H1 (cell line): ENCODE measurements at regions not wholly inside any gene's neighbourhood (a gene's known extent, or its start where the extent isn't known, plus 50 kb on each side); places are given as distances from the start of the nearest gene placed in this dataset.

Experiments used
- CTCF ChIA-PET: fragments of 300-600 bp; sonication (Branson Sonifier 250); formaldehyde crosslinking; loops from one replicate; lab custom pipeline; 2021; ENCODE audit not compliant: partially characterized antibody; lab: Charles Lee
- POLR2A ChIA-PET: fragments of 300-600 bp; sonication (Branson Sonifier 250); formaldehyde crosslinking; loops from one replicate; lab custom pipeline; 2021; ENCODE audit warnings: inconsistent platforms; ENCODE audit not compliant: partially characterized antibody; lab: Charles Lee
- DNase-seq, 2 experiments: peaks; one replicate each; pipeline versions ENCODE4 v3.0.0 to v3.0.0-alpha.2; 2010 to 2022; ENCODE audit warnings: low spot score in 2 of 2, low read depth in 1 of 2, mixed read lengths in 1 of 2
- FAIRE-seq: peaks from 2 replicates; lab custom pipeline; 2011; peaks lifted over from hg19 to GRCh38; lab: Jason Lieb, UNC
- H2AFZ ChIP-seq: 2 replicates; pipeline ENCODE4 v1.8.1; 2012; ENCODE audit warnings: low read length, inconsistent platforms
- H2AK5ac ChIP-seq: 2 replicates; pipeline ENCODE4 v1.6.1; 2013; ENCODE audit warnings: low read depth, low read length
- H2BK120ac ChIP-seq: replicated peaks from 2 replicates; pipeline ENCODE3; 2013; ENCODE audit warnings: low read depth, low read length, inconsistent platforms
- H2BK12ac ChIP-seq: 2 replicates; pipeline ENCODE4 v1.6.1; 2013; ENCODE audit warnings: low read depth, low read length
- H2BK15ac ChIP-seq: 2 replicates; pipeline ENCODE4 v1.6.1; 2013; ENCODE audit warnings: low read length
- H2BK20ac ChIP-seq: 2 replicates; pipeline ENCODE4 v1.6.1; 2013; ENCODE audit warnings: low read length
- H2BK5ac ChIP-seq: 2 replicates; pipeline ENCODE4 v1.6.1; 2013; ENCODE audit warnings: low read depth, low read length
- H3K14ac ChIP-seq: 2 replicates; pipeline ENCODE4 v1.6.1; 2013; ENCODE audit warnings: inconsistent platforms; ENCODE audit not compliant: insufficient read length
- H3K18ac ChIP-seq: 2 replicates; pipeline ENCODE4 v1.6.1; 2013; ENCODE audit warnings: low read length; ENCODE audit errors: extremely low read depth
- H3K23ac ChIP-seq: 2 replicates; pipeline ENCODE4 v1.6.1; 2013; ENCODE audit warnings: inconsistent platforms; ENCODE audit not compliant: insufficient read length
- H3K23me2 ChIP-seq: 2 replicates; pipeline ENCODE4 v1.6.1; 2013; ENCODE audit warnings: low read depth, low read length
- H3K27ac ChIP-seq: 2 replicates; pipeline ENCODE4 v1.6.1; 2011; ENCODE audit warnings: low read depth, low read length, inconsistent platforms
- H3K27me3 ChIP-seq, 4 experiments: replicated peaks in 1 of 4; 1 replicate in 1 of 4; 2 replicates in 3 of 4; pipeline versions ENCODE4 v1.6.1 to v1.8.1; 2011 to 2013; ENCODE audit warnings: low read length in 3 of 4, mild to moderate bottlenecking in 3 of 4, inconsistent platforms in 2 of 4, mixed read lengths in 2 of 4, moderate library complexity in 1 of 4; ENCODE audit not compliant: control insufficient read depth in 3 of 4, insufficient read depth in 3 of 4; ENCODE audit errors: extremely low read depth in 1 of 4
- H3K36me3 ChIP-seq, 4 experiments: 2 replicates each; pipeline versions ENCODE4 v1.6.1 to v1.8.1; 2011 to 2013; ENCODE audit warnings: mild to moderate bottlenecking in 4 of 4, low read length in 3 of 4, moderate library complexity in 2 of 4, control low read depth in 1 of 4, inconsistent platforms in 1 of 4; ENCODE audit not compliant: insufficient read depth in 4 of 4, control insufficient read depth in 2 of 4
- H3K4ac ChIP-seq: replicated peaks from 2 replicates; pipeline ENCODE3; 2013; ENCODE audit warnings: low read length, low read depth, mixed read lengths, inconsistent platforms; ENCODE audit not compliant: insufficient read length
- H3K4me1 ChIP-seq, 4 experiments: replicated peaks in 1 of 4; 1 replicate in 1 of 4; 2 replicates in 3 of 4; pipeline versions ENCODE4 v1.6.1 to v1.8.1; 2011 to 2013; ENCODE audit warnings: low read length in 3 of 4, inconsistent platforms in 2 of 4, mixed read lengths in 1 of 4; ENCODE audit not compliant: insufficient read depth in 4 of 4, control insufficient read depth in 3 of 4
- H3K4me2 ChIP-seq, 2 experiments: 2 replicates each; pipeline versions ENCODE4 v1.6.1 to v1.8.1; 2011 to 2013; ENCODE audit warnings: low read depth in 2 of 2, low read length in 2 of 2, control low read depth in 1 of 2, inconsistent platforms in 1 of 2, mild to moderate bottlenecking in 1 of 2; ENCODE audit not compliant: insufficient read depth in 1 of 2
- H3K4me3 ChIP-seq, 4 experiments: fragments of 200-600, 300-600 bp in 1 of 4; sonication (generic), shearing (Covaris generic), sonication (Bioruptor Twin) in 1 of 4; 2 replicates each; pipeline versions ENCODE4 v1.5.1 to v1.8.1; 2011 to 2016; ENCODE audit warnings: low read length in 4 of 4, low read depth in 3 of 4, control low read depth in 2 of 4, inconsistent platforms in 2 of 4, mild to moderate bottlenecking in 2 of 4, mixed read lengths in 1 of 4, moderate library complexity in 1 of 4; ENCODE audit not compliant: insufficient read depth in 2 of 4; ENCODE audit errors: extremely low read depth in 1 of 4
- H3K56ac ChIP-seq: replicated peaks from 2 replicates; pipeline ENCODE3; 2013; ENCODE audit warnings: low read depth, mild to moderate bottlenecking, mixed read lengths, low read length, inconsistent platforms; ENCODE audit not compliant: insufficient read length
- H3K79me1 ChIP-seq: 2 replicates; pipeline ENCODE4 v1.6.1; 2013; ENCODE audit warnings: low read depth, low read length, control low read depth
- H3K79me2 ChIP-seq, 2 experiments: 2 replicates each; pipeline versions ENCODE4 v1.6.1 to v1.8.1; 2012 to 2013; ENCODE audit warnings: low read length in 2 of 2, mild to moderate bottlenecking in 2 of 2, inconsistent platforms in 1 of 2; ENCODE audit not compliant: insufficient read depth in 2 of 2, control insufficient read depth in 1 of 2
- H3K9ac ChIP-seq, 4 experiments: replicated peaks in 1 of 4; 1 replicate in 1 of 4; 2 replicates in 3 of 4; pipeline versions ENCODE4 v1.6.1 to v1.8.1; 2011 to 2013; ENCODE audit warnings: low read depth in 3 of 4, low read length in 3 of 4, control low read depth in 2 of 4, mild to moderate bottlenecking in 2 of 4, moderate library complexity in 2 of 4, inconsistent platforms in 1 of 4; ENCODE audit errors: extremely low read depth in 1 of 4
- H3K9me3 ChIP-seq, 2 experiments: 2 replicates each; pipeline versions ENCODE4 v1.6.1 to v1.8.1; 2012 to 2013; ENCODE audit warnings: mild to moderate bottlenecking in 2 of 2, moderate library complexity in 2 of 2, control low read depth in 1 of 2, inconsistent platforms in 1 of 2, low read depth in 1 of 2, low read length in 1 of 2, mixed read lengths in 1 of 2; ENCODE audit not compliant: insufficient read depth in 2 of 2
- H4K20me1 ChIP-seq, 2 experiments: replicated peaks in 1 of 2; 2 replicates each; pipeline versions ENCODE3 to v1.8.1; 2011 to 2013; ENCODE audit warnings: inconsistent platforms in 2 of 2, low read length in 2 of 2, mild to moderate bottlenecking in 1 of 2; ENCODE audit not compliant: insufficient read depth in 2 of 2, control insufficient read depth in 1 of 2
- H4K5ac ChIP-seq: 2 replicates; pipeline ENCODE4 v1.6.1; 2013; ENCODE audit warnings: low read length, low read depth, mixed read lengths, inconsistent platforms; ENCODE audit not compliant: insufficient read length
- H4K8ac ChIP-seq: 2 replicates; pipeline ENCODE4 v1.8.0; 2013; ENCODE audit warnings: mild to moderate bottlenecking, moderate library complexity, low read length, inconsistent platforms; ENCODE audit not compliant: insufficient read depth; ENCODE audit errors: extremely low read depth
- H4K91ac ChIP-seq: replicated peaks from 2 replicates; pipeline ENCODE3; 2013; ENCODE audit warnings: low read length, mixed read lengths, inconsistent platforms; ENCODE audit not compliant: insufficient read length
- CBX5 ChIP-seq: fragments of 300-800, 300-1000 bp; sonication (generic); IDR thresholded peaks from 2 replicates; pipeline ENCODE4 v1.7.1; 2016; ENCODE audit warnings: antibody characterized with exemption, low read length, low read depth
- JUND ChIP-seq: IDR thresholded peaks from 2 replicates; pipeline ENCODE4 v1.6.1; 2011; ENCODE audit warnings: mild to moderate bottlenecking, improper control_type of control experiment, low read length
- RAD21 ChIP-seq, 2 experiments: IDR thresholded peaks in 1 of 2; conservative IDR thresholded peaks in 1 of 2; 2 replicates each; pipeline ENCODE4 v1.6.1; 2011; ENCODE audit warnings: low read depth in 2 of 2, low read length in 2 of 2, improper control_type of control experiment in 1 of 2, inconsistent platforms in 1 of 2, mild to moderate bottlenecking in 1 of 2, moderate library complexity in 1 of 2
- RXRA ChIP-seq: IDR thresholded peaks from 2 replicates; pipeline ENCODE4 v1.6.1; 2011; ENCODE audit warnings: low read depth, mild to moderate bottlenecking, low read length, moderate library complexity; ENCODE audit not compliant: insufficient read depth
- YY1 ChIP-seq: IDR thresholded peaks from 2 replicates; pipeline ENCODE4 v1.6.1; 2011; ENCODE audit warnings: low read depth, mild to moderate bottlenecking, low read length

GRCh38 chr2:146270618-146271017 lies 1574.2 kb upstream of the ACVR2A start:
- POLR2A ChIA-PET = no interaction called here
- FAIRE-seq = no peak
- no peak overlapping the region for H2AFZ ChIP-seq

More at GRCh38 chr2:146270618-146271017, 1574.2 kb upstream of the ACVR2A start:
- Histone ChIP-seq H3K18ac (no peak overlapping the region), H3K27ac (no peak overlapping the region), H3K27me3 (no peaks in the 10 kb centered on the region)
- TF ChIP-seq CBX5 (no peak), JUND (no peak), RAD21 (IDR thresholded peaks at IDR 0.05 in 1 of 2, conservative IDR thresholded peaks at IDR 0.05 in 1 of 2; ENCODE audit: low read depth in 2 of 2, low read length in 2 of 2) (no peak), YY1 (no peak), RXRA (no peak)
- TF ChIP-seq, all 59 proteins: peak for 0
- Histone ChIP-seq H3K9ac (no peak overlapping the region), H2AK5ac (no peak overlapping the region), H3K14ac (no peak overlapping the region), H4K91ac (no peak overlapping the region), H3K4me2 (no peak overlapping the region), H2BK120ac (no peak overlapping the region), H2BK12ac (no peak overlapping the region), H3K23ac (no peak overlapping the region), H3K4me3 (no peak overlapping the region), H3K4me1 (no peaks in the 10 kb centered on the region), H3K79me2 (no peaks in the 10 kb centered on the region), H3K36me3 (no peaks in the 10 kb centered on the region), H2BK5ac (no peak overlapping the region), H4K5ac (no peak overlapping the region), H4K8ac (no peak overlapping the region), H2BK20ac (no peak overlapping the region), H2BK15ac (no peak overlapping the region), H4K20me1 (no peaks in the 10 kb centered on the region), H3K9me3 (no peaks in the 10 kb centered on the region), H3K79me1 (no peaks in the 10 kb centered on the region), H3K56ac (no peak overlapping the region), H3K4ac (no peak overlapping the region), H3K23me2 (no peaks in the 10 kb centered on the region)
- no peak for DNase-seq
- CTCF ChIA-PET = no interaction called here
